ENCODE measurements at regions not wholly inside any gene's neighbourhood (a gene's known extent, or its start where the extent isn't known, plus 50 kb on each side); places are given as distances from the start of the nearest gene placed in this dataset.

GRCh38 chr4:84441758-84442377 lies 57.2 kb downstream of the NKX6-1 start:
- in situ Hi-C loops (cut with HindIII; ENCODE audit: low pct_unique_long_range_greater_than_20kb, low sequenced_read_pairs), result no loop called here
- no peak for DNase-seq (ENCODE audit: low read depth)

GRCh38 chr4:84439996-84440395 lies 59.1 kb downstream of the NKX6-1 start:
- DNase-seq (ENCODE audit: low read depth), result no peak
- in situ Hi-C loops (cut with HindIII; ENCODE audit: low pct_unique_long_range_greater_than_20kb, low sequenced_read_pairs), result no loop called here

DNA sequence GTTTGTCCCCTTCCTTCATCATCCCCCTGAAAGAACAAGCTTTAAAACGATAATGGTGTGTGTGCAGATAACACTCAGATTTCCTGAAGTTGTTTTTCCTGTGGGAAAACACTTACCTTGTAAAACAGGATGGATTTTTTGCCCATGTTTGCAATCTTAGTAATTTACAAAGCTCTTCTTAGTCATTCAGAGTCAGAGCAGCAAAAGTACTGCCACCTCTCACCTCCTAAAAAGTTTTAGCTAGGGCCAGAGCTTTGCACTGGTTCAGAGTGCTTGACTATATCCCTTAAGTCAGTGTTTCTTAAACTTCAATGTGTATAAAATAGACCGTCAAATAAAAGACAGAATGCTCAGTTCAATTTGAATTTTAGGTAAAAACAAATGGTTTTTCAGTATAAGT lies 62.3 kb downstream of the NKX6-1 start:
- DNase-seq (ENCODE audit: low read depth), result no peak
- in situ Hi-C loops (cut with HindIII; ENCODE audit: low pct_unique_long_range_greater_than_20kb, low sequenced_read_pairs), result no loop called here

- in situ Hi-C loops (cut with HindIII; ENCODE audit: low pct_unique_long_range_greater_than_20kb, low sequenced_read_pairs), result no loop called here
Observed at GRCh38 chr4:84434344-84434743, 64.7 kb downstream of the NKX6-1 start.

DNA sequence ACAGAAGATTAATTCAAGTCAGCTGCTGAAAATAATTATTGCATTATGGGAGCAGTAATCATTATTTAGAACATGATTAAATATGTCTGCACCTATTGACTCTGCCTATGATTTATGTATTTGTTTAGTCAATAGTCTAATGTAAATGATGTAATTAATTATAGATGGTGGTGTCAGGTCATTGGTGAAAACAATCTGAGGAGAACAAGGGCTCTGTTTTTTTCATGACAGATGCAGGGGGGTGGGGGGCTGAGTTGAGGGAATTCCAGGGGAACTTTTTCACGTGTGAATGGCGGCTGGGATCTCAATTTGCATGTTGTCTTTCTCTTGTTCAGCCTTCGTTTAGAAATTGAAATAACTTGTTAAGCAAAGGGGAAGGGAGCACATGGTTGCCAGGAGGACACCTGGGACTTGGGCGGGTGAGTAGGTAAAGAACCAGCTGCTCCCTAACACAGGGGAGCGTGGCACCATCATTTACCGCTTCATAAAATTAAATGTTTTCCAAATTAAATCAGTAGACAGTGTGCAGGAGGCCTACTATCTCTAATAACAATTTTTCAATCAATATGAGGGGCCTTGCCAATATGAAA lies 65.4 kb downstream of the NKX6-1 start:
- DNase-seq (ENCODE audit: low read depth), result no peak
- in situ Hi-C loops (cut with HindIII; ENCODE audit: low pct_unique_long_range_greater_than_20kb, low sequenced_read_pairs), result no loop called here

More at GRCh38 chr4:84434344-84434743, 64.7 kb downstream of the NKX6-1 start:
- no peak for DNase-seq (ENCODE audit: low read depth)

- DNase-seq (ENCODE audit: low read depth), result no peak
- in situ Hi-C loops (cut with HindIII; ENCODE audit: low pct_unique_long_range_greater_than_20kb, low sequenced_read_pairs), result no loop called here
Observed at GRCh38 chr4:84432713-84433112, 66.4 kb downstream of the NKX6-1 start.

DNA sequence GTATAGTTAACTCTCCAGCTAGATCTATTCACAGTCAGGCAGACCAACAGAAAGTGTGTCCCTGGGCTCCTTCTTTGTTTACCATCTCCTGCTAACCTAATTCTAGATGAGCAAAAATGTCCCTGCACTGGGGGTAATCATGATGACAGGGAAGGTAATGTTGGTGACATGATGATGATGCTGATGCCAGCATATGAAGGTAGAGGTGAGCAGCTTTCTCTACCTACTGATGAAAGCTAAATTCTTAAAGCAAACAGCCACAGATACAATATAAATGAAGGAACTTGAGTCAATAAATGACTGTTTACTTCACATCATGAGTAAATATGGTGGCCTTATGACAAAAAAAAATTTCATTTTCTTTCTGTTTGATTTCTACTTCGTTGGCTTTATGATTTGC lies 78.5 kb downstream of the NKX6-1 start:
- DNase-seq (ENCODE audit: low read depth), result no peak
- in situ Hi-C loops (cut with HindIII; ENCODE audit: low pct_unique_long_range_greater_than_20kb, low sequenced_read_pairs), result no loop called here

DNA sequence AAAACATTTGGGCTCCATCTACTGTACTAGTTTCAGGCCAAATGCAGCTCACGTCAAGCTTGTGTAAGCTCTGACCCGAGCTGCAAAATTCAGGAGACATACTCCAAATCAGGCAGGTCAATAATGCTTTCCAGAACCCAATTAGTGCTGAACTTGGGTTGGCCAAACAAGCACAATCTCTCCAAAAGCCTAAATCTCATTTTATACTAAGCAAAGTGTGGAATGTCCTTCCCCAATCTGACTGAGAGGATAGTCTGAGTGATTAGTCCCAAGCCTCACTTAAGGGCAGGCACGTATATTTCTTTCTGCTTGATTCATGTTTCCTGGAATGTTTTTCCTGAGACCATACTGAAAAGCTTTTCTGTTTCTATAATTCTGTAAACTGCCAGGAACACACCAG lies 79.9 kb downstream of the NKX6-1 start:
- DNase-seq (ENCODE audit: low read depth), result no peak
- in situ Hi-C loops (cut with HindIII; ENCODE audit: low pct_unique_long_range_greater_than_20kb, low sequenced_read_pairs), result no loop called here

DNA sequence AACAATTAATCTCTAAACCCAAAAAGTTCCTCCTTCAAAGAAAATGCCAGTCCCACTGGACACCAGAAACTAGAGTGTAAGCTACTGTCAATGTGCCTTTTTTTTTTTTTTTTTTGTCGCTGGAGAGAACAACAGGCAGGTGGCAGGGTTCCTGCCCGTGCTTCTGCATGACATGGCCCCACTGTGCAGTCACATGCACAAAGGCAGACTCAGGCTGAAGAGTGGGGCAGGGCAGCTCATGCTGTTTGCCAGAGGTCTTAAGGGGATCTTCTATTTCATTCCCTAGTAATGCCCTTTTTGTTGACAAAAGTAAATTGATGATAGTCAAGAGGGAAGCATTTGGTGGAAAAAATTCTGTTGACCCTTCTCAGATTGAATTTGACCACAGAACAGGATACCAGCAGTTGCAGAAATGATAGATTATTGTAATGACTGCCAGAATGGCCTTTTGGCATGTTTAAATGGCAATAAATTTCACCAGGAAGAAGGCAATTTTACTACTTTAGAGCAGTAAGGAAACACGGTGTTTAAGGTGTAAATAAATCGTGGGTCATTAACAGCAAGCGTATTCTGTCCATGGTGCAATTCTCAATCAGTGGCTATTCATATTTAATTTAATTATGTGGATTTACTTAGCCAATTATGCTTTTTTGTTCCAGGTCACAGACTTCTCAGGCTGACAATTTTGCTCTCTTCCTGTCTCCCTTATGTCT lies 80.9 kb downstream of the NKX6-1 start:
- in situ Hi-C loops (cut with HindIII; ENCODE audit: low pct_unique_long_range_greater_than_20kb, low sequenced_read_pairs), result no loop called here
- DNase-seq (ENCODE audit: low read depth), result no peak

DNA sequence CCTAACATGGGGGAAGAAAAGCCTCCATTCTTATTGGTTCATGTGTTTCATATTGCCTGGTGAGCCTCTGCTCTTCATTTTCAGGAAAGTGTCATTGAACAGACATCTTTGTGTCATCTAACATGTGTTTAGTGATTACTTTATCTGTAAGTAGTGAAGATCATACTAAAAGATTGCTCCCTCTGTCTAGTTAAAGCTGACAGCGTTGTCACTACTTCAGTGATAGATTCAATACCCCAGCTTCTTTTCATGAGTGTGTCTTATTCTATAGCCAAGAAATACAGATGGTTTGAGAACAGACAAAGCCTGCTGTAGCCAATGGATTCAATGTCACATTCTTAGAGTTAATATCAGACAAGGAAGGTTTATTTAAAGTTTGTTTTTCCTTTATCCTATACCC lies 85.1 kb downstream of the NKX6-1 start:
- DNase-seq (ENCODE audit: low read depth), result no peak
- in situ Hi-C loops (cut with HindIII; ENCODE audit: low pct_unique_long_range_greater_than_20kb, low sequenced_read_pairs), result no loop called here

DNA sequence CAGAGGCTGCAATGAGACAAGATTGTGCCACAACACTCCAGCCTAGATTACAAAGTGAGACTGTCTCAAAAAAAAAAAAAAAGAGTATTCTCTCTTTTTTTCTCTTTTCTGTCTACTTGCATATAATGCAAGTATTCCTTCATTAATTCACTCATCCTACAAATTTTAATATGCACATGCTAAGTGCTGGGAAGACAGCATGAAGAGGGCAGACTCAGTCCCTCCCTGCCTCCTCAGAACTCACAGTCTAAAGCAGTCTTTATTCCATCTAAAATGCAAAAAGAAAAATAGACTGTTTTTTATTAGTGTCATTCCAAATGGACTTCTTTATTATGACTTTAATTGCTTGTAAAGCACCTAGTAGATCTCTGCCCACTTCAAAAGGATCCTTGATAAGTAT lies 85.6 kb downstream of the NKX6-1 start:
- in situ Hi-C loops (cut with HindIII; ENCODE audit: low pct_unique_long_range_greater_than_20kb, low sequenced_read_pairs), result no loop called here
- DNase-seq (ENCODE audit: low read depth), result no peak

GRCh38 chr4:84412062-84412461 lies 87.0 kb downstream of the NKX6-1 start:
- in situ Hi-C loops (cut with HindIII; ENCODE audit: low pct_unique_long_range_greater_than_20kb, low sequenced_read_pairs), result no loop called here
- no peak for DNase-seq (ENCODE audit: low read depth)

- in situ Hi-C loops (cut with HindIII; ENCODE audit: low pct_unique_long_range_greater_than_20kb, low sequenced_read_pairs), result no loop called here
- no peak for DNase-seq (ENCODE audit: low read depth)
Observed at GRCh38 chr4:84407554-84408407, 91.3 kb downstream of the NKX6-1 start.

DNA sequence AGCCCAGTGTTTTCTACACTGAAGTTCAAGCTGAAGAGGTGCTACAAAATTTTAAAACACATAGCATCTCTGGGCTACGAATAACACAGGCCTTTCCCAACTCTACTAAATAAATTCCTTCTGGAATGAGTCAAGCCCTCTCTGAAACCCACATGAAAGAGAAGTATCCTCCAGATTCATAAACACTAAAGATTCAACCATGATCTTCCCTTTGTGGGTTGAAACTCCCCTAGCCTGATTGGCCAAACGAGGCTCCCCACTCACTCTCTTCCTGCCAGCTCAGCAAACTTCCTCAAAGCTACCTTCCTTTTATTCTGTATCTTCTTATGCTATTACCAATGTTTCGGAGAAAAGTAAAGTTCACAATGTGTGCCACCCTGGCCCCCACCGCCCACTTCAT lies 95.4 kb downstream of the NKX6-1 start:
- in situ Hi-C loops (cut with HindIII; ENCODE audit: low pct_unique_long_range_greater_than_20kb, low sequenced_read_pairs), result no loop called here
- DNase-seq (ENCODE audit: low read depth), result no peak

- DNase-seq (ENCODE audit: low read depth), result no peak
- in situ Hi-C loops (cut with HindIII; ENCODE audit: low pct_unique_long_range_greater_than_20kb, low sequenced_read_pairs), result no loop called here
Observed at GRCh38 chr4:84401701-84402306, 97.3 kb downstream of the NKX6-1 start.

DNA sequence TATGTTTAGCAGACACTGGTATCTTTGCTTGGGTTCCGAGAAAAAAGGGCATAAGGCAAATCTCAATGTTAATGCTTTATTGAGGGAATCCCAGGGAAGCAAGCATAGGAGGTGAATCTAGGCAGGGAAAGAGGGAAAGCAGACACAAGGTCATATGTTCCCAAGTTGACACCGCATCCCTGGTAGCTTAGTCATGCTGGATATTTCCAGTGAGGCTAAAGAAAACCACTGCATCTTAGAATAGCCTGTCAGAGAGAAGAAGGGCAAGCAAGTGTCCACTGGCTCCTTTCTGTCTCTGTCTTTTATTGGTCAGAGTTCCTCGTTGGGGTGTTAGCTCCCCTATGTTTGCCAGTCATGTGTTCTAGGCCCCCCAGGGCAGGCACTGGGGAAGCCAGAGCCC lies 104.7 kb downstream of the NKX6-1 start:
- DNase-seq (ENCODE audit: low read depth), result peak; percentile 22
- in situ Hi-C loops (cut with HindIII; ENCODE audit: low pct_unique_long_range_greater_than_20kb, low sequenced_read_pairs), result no loop called here

GRCh38 chr4:84392951-84393590 lies 106.0 kb downstream of the NKX6-1 start:
- in situ Hi-C loops (cut with HindIII; ENCODE audit: low pct_unique_long_range_greater_than_20kb, low sequenced_read_pairs), result no loop called here
- DNase-seq (ENCODE audit: low read depth), result no peak

DNA sequence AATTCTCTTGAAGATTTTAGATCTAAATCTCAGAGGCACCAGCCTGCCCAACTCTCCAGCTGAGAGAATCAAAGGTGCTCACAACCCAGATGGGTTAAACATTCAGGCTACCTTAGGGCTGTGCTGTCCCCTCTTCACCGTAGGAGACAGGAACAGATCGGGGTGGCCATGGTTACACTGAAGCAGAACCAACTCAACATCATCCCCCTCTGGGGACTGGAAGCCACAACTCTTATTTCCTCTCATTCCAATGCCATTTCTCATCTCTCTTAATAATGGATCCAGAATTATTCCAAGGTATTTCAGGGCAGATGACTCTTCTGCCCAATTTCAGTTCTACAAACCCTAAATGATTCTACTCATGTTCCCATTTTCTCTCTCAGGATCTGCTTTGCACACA lies 109.7 kb downstream of the NKX6-1 start:
- in situ Hi-C loops (cut with HindIII; ENCODE audit: low pct_unique_long_range_greater_than_20kb, low sequenced_read_pairs), result no loop called here

More for the DNA sequence above, 109.7 kb downstream of the NKX6-1 start:
- DNase-seq (ENCODE audit: low read depth), result no peak
